Ovary (tissue), 7 donors: ENCODE measurements at regions not wholly inside any gene's neighbourhood (a gene's known extent, or its start where the extent isn't known, plus 50 kb on each side); places are given as distances from the start of the nearest gene placed in this dataset.

Experiments
- DNase-seq, 5 donors: peaks; one replicate each; pipeline ENCODE4 v3.0.0-alpha.2; 2019 to 2020
- H3K27ac ChIP-seq, 2 donors: fragments of 200-600 bp; one replicate each; pipeline versions ENCODE4 v1.5.1 to v1.8.0; 2019 to 2022
- H3K27me3 ChIP-seq: fragments of 200-600 bp; one replicate; pipeline ENCODE4 v1.8.0; 2022
- H3K36me3 ChIP-seq: fragments of 200-600 bp; sonication (generic); one replicate; pipeline ENCODE4 v1.5.1; 2019
- H3K4me1 ChIP-seq: one replicate; pipeline ENCODE4 v1.8.1; 2013; ENCODE audit warnings: mild to moderate bottlenecking, moderate library complexity; ENCODE audit not compliant: insufficient read depth
- H3K4me3 ChIP-seq: fragments of 200-600 bp; sonication (generic); one replicate; pipeline ENCODE4 v1.5.1; 2017
- H3K9me3 ChIP-seq, 2 donors: fragments of 200-600 bp in 1 of 2; sonication (generic) in 1 of 2; one replicate each; pipeline versions ENCODE4 v1.5.1 to v1.8.1; 2013 to 2019; ENCODE audit warnings: mild to moderate bottlenecking in 1 of 2, moderate library complexity in 1 of 2
- EP300 ChIP-seq: sonication (generic); formaldehyde crosslinking; IDR thresholded peaks from one replicate; pipeline ENCODE4 v1.6.1; 2017; ENCODE audit warnings: antibody characterized with exemption
- POLR2A ChIP-seq: fragments of 450-650 bp; IDR thresholded peaks from one replicate; pipeline ENCODE4 v1.6.1; 2017; ENCODE audit warnings: antibody characterized with exemption, mild to moderate bottlenecking, moderate library complexity
- WGBS, 3 donors: extraction: QIAGEN DNeasy Blood & Tissue Kit in 1 of 3; methylation state at CpG; one replicate each; pipeline versions ENCODE4 v1.1.5 to v1.1.7; 2013 to 2017; 5-methylcytosine and 5-hydroxymethylcytosine counted together
- intact Hi-C, 4 donors: fragments of 100-400 bp; cut with DNase I; formaldehyde crosslinking; loops; one replicate each; pipeline versions ENCODE4 v1.11.0 to v1.15.1; 2022 to 2023
- TF ChIP-seq, protein P1 (sequence below), 3 donors: fragments of 450-650 bp in 2 of 3; fragments of 200-600 bp in 1 of 3; IDR thresholded peaks; one replicate each; pipeline versions ENCODE4 v1.5.1 to v1.8.0; 2016 to 2022; ENCODE audit warnings: antibody characterized with exemption in 3 of 3, mild to moderate bottlenecking in 1 of 3
- donor health status: DM: no; HTN: no; CAD: no; lungs with moderate emphysema.
- donor health status: DM: no; HTN: no; CAD: no.
- donor health status: Bipolar disorder and iron deficiency.
- donor health status: DM: no; HTN: no; CAD: no.
- donor health status: DM: yes; HTN: yes; CAD: no.

GRCh38 chr10:88120599-88121333 is 257.3 kb downstream of the PTEN start:
- Histone ChIP-seq H3K4me1 (no peaks in the 10 kb centered on the region), H3K36me3 (no peaks in the 10 kb centered on the region), H3K4me3 (no peak overlapping the region), H3K27ac (no peak overlapping the region), H3K9me3 (no peaks in the 10 kb centered on the region), H3K27me3 (no peaks in the 10 kb centered on the region)
- no peak for DNase-seq
- TF ChIP-seq EP300: no peak
- TF ChIP-seq POLR2A: no peak
- TF ChIP-seq, protein P1, sequence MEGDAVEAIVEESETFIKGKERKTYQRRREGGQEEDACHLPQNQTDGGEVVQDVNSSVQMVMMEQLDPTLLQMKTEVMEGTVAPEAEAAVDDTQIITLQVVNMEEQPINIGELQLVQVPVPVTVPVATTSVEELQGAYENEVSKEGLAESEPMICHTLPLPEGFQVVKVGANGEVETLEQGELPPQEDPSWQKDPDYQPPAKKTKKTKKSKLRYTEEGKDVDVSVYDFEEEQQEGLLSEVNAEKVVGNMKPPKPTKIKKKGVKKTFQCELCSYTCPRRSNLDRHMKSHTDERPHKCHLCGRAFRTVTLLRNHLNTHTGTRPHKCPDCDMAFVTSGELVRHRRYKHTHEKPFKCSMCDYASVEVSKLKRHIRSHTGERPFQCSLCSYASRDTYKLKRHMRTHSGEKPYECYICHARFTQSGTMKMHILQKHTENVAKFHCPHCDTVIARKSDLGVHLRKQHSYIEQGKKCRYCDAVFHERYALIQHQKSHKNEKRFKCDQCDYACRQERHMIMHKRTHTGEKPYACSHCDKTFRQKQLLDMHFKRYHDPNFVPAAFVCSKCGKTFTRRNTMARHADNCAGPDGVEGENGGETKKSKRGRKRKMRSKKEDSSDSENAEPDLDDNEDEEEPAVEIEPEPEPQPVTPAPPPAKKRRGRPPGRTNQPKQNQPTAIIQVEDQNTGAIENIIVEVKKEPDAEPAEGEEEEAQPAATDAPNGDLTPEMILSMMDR (IDR thresholded peaks at IDR 0.05): no peak
- intact Hi-C loops: no loop called here
- WGBS, 3 donors: 82 to 89% (median 83%) methylated on average over 5 of the region's 5 CpGs

- Histone ChIP-seq H3K9me3 (no peaks in the 10 kb centered on the region), H3K4me1 (no peaks in the 10 kb centered on the region), H3K27ac (no peak overlapping the region), H3K36me3 (no peaks in the 10 kb centered on the region), H3K27me3 (no peaks in the 10 kb centered on the region), H3K4me3 (no peak overlapping the region)
- 87 to 93% (median 89%) methylated on average over 6 of the region's 6 CpGs for WGBS, 3 donors
- intact Hi-C loops: no loop called here
- no peak for DNase-seq
- TF ChIP-seq EP300: no peak
- TF ChIP-seq, protein P1 (IDR thresholded peaks at IDR 0.05): no peak
- TF ChIP-seq POLR2A: no peak
Measured at GRCh38 chr10:88121361-88121760, 257.9 kb downstream of the PTEN start.

GRCh38 chr10:88122145-88122544 is 258.7 kb downstream of the PTEN start:
- H3K27ac ChIP-seq: no peak overlapping the region
- WGBS, 3 donors: 90 to 94% (median 92%) methylated on average over 7 of the region's 7 CpGs
- intact Hi-C loops: no loop called here
- H3K27me3 ChIP-seq: no peaks in the 10 kb centered on the region
- TF ChIP-seq, protein P1 (IDR thresholded peaks at IDR 0.05): no peak
- no peak for TF ChIP-seq POLR2A
- no peak for TF ChIP-seq EP300
- no peaks in the 10 kb centered on the region for H3K4me1 ChIP-seq
- H3K9me3 ChIP-seq: no peaks in the 10 kb centered on the region
- H3K36me3 ChIP-seq: no peaks in the 10 kb centered on the region
- no peak overlapping the region for H3K4me3 ChIP-seq
- DNase-seq: no peak

GRCh38 chr10:88122576-88122975 is 259.2 kb downstream of the PTEN start:
- no peak overlapping the region for H3K27ac ChIP-seq
- no peak overlapping the region for H3K4me3 ChIP-seq
- no peaks in the 10 kb centered on the region for H3K9me3 ChIP-seq
- DNase-seq: no peak
- no peaks in the 10 kb centered on the region for H3K4me1 ChIP-seq
- H3K36me3 ChIP-seq: no peaks in the 10 kb centered on the region
- H3K27me3 ChIP-seq: no peaks in the 10 kb centered on the region
- TF ChIP-seq POLR2A (no peak), EP300 (no peak)
- TF ChIP-seq, protein P1 (IDR thresholded peaks at IDR 0.05): no peak
- 93 to 95% (median 94%) methylated on average over 4 of the region's 4 CpGs for WGBS, 3 donors
- intact Hi-C loops: no loop called here
